A549 (cell line): ENCODE measurements at regions not wholly inside any gene's neighbourhood (a gene's known extent, or its start where the extent isn't known, plus 50 kb on each side); places are given as distances from the start of the nearest gene placed in this dataset.

Source experiments
- HOXB13 ChIP-seq: fragments of 250-450 bp; sonication (Bioruptor Pico); IDR thresholded peaks from 2 replicates; pipeline ENCODE4 v1.5.0; 2020; ENCODE audit warnings: low read depth, mild to moderate bottlenecking, moderate library complexity
- KDM5A ChIP-seq: fragments of 200-600 bp; sonication (generic); IDR thresholded peaks from 2 replicates; pipeline ENCODE4 v1.6.1; 2016; ENCODE audit warnings: antibody characterized with exemption, mild to moderate bottlenecking
- NPAS2 ChIP-seq: fragments of 250-450 bp; sonication (Bioruptor Pico); IDR thresholded peaks from 2 replicates; pipeline ENCODE4 v1.8.0; 2022; ENCODE audit warnings: mild to moderate bottlenecking, moderate library complexity, borderline replicate concordance
- POLR2A ChIP-seq: IDR thresholded peaks from 2 replicates; pipeline ENCODE4 v1.6.1; 2012; ENCODE audit warnings: mild to moderate bottlenecking, low read length
- POLR2AphosphoS2 ChIP-seq: conservative IDR thresholded peaks from 2 replicates; pipeline ENCODE4 v1.6.1; 2012; ENCODE audit warnings: low read length, improper control_type of control experiment, inconsistent platforms
- RCOR1 ChIP-seq: fragments of 150-350 bp; IDR thresholded peaks from 2 replicates; pipeline ENCODE4 v1.6.1; 2014; ENCODE audit warnings: antibody characterized with exemption, low read length, low read depth
- REST ChIP-seq: fragments of 200-600 bp; sonication (generic); IDR thresholded peaks from 2 replicates; pipeline ENCODE4 v1.6.1; 2016; ENCODE audit warnings: antibody characterized with exemption, mild to moderate bottlenecking, moderate library complexity
- TF ChIP-seq, protein P1 (sequence below): fragments of >200 bp; sonication (Bioruptor Twin); formaldehyde crosslinking; IDR thresholded peaks from 3 replicates; pipeline ENCODE4 v1.5.1; 2016

DNA sequence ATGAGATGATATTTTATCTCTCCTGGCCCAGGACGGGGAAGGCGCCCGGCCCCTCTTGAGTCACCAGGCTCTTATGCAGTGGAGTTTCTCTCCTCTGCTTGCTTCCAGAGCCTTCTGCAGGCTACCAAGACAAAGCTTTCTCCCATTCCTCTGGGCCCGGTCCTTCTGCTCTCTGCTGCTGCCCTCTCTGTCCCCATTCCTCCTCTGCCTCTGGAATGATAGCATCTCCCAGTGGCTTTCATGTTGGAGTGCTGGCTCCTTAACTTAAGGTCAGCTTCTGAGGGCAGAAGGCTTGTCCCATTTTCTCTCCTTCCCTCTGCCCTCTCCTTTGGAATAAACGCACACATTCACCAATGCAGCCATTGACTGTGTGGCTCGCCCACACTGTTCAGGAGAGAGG, 86.2 kb downstream of the SDC1 start:
- TF ChIP-seq, protein P1, sequence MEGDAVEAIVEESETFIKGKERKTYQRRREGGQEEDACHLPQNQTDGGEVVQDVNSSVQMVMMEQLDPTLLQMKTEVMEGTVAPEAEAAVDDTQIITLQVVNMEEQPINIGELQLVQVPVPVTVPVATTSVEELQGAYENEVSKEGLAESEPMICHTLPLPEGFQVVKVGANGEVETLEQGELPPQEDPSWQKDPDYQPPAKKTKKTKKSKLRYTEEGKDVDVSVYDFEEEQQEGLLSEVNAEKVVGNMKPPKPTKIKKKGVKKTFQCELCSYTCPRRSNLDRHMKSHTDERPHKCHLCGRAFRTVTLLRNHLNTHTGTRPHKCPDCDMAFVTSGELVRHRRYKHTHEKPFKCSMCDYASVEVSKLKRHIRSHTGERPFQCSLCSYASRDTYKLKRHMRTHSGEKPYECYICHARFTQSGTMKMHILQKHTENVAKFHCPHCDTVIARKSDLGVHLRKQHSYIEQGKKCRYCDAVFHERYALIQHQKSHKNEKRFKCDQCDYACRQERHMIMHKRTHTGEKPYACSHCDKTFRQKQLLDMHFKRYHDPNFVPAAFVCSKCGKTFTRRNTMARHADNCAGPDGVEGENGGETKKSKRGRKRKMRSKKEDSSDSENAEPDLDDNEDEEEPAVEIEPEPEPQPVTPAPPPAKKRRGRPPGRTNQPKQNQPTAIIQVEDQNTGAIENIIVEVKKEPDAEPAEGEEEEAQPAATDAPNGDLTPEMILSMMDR = no peak
- TF ChIP-seq REST (no peak), POLR2AphosphoS2 (no peak), KDM5A (no peak), POLR2A (no peak), NPAS2 (no peak), HOXB13 (no peak), RCOR1 (no peak)
